GM18517 (cell line): ENCODE measurements at regions not wholly inside any gene's neighbourhood (a gene's known extent, or its start where the extent isn't known, plus 50 kb on each side); places are given as distances from the start of the nearest gene placed in this dataset.
"Not testable (repeated sequence)": the region's sequence is repeated elsewhere in the genome, so short reads cannot be mapped to it uniquely, and the experiment has no call there.

Experiments
- ATAC-seq: cut with Tn5 transposase; IDR thresholded peaks from one replicate; pipeline ENCODE4 v1.9.1; 2021; ENCODE audit warnings: mild to moderate bottlenecking, moderate library complexity; ENCODE audit not compliant: unreplicated experiment

DNA sequence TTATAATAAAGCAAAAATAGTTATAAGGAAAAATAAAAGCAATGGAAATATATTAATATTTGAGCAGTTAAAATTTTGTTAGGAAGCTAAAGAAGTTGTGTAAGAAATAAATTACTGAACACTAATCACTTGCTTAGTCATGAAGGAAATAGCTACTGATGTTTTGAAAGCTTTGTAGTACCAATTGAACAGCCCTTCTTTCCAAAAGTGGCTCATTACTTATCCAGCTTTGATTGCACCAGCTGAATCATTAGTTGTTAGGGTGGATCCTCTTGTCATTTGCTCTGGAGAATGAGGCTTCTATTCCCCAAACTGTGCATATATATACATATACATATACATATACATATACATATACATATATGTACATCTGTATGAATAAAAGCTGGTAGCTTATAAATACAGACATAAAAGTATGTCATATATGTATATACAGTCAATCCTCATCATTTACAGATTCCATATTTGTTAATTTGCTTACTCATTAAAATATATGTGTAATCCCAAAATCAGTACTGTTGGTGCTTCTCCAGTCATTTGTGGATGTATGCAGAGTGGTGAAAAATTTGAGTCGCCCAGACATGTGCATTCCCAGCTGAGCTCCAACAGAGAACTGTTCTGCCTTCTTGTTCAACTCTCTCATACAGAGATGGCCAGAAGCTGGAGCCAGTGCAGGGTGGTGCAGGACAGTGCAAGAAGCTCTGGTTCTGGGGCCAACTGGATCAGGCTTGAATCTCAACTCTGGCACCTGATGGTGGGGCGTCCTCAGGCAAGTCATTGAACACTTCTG, 214.1 kb downstream of the RPAP3 start:
- no peak for ATAC-seq

DNA sequence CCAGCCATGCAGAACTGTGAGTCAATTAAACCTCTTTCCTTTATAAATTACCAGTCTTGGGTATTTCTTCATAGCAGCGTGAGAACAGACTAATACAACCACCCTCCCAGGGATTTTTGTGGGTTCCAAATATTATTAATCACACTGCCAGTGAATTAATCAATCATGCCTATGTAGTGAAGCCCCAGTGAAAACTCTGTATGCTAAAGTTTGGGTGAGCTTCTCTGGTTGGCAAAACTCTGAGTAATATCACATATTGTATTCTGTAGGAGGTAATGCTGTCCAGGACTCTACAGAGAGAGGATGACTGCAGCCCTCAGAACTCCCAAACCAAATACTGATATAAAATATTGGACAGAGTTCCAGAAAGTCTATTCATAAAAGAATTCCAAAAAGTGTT, 216.9 kb downstream of the RPAP3 start:
- ATAC-seq, result no peak

DNA sequence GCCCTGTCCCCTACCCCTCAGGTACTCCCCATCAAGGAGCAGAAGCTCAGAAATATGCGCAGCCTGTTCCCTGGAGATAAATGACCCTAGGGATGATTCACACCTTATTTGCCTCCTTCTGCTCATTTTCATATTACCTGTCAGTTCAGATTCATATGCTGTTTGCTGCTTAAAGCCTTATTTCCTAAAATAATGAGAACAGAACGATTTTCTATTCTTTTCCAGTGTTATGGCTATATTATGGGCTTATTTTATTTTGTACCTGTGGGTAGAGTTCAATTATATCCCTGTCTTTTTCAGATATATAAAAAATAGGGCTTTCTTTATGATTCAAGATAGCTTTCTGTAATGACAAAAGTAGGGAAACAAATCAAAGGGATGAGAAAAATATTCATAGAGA, 224.8 kb downstream of the RPAP3 start:
- ATAC-seq, result no peak

DNA sequence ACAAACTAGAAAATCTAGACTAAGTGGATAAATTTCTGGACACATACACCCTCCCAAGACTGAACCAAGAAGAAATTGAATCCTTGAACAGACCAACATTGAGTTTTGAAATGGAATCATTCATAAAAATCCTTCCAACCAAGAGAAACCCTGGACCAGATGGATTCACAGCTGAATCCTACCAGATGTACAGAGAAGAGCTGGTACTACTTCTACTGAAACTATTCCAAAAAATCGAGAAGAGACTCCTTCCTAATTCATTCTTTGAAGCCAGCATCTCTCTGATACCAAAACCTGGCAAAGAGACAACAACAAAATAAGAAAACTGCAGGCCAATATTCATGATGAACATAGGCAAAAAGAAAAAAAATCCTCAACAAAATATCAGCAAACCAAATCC, 227.4 kb downstream of the RPAP3 start:
- no peak for ATAC-seq

DNA sequence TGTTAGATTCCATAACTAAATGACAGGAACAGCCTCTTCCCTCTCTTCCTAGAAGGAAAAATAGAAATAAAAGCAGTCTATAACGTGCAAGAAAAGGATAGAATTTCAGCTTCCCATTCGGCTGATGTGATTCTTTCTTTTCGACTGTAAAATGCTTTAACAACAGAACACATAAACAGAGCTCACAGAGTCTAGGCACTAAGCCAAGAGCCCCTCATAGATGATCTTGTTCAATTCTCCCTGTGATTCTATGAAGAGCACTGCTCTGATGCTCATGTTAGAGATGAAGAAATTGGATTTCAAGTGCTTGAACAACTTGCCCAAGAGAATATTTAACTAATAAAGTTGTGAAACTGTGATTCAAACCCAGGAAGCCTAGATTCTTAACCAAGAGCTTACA, 232.7 kb downstream of the RPAP3 start:
- ATAC-seq, result no peak

DNA sequence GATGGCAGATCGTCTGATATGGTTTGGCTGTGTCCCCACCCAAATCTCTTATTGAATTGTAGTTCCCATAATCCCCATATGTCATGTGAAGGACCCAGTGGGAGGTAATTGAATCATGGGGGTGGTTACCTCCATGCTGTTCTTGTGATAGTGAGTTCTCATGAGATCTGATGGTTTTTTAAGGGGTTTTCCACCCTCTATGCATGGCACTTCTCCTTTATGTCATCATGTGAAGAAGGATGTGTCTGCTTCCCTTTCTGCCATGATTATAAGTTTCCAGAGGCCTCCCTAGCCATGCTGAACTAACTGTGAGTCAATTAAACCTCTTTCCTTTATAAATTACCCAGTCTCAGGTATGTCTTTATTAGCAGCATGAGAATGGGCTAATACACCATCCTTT, 235.5 kb downstream of the RPAP3 start:
- ATAC-seq, result not testable (repeated sequence)

DNA sequence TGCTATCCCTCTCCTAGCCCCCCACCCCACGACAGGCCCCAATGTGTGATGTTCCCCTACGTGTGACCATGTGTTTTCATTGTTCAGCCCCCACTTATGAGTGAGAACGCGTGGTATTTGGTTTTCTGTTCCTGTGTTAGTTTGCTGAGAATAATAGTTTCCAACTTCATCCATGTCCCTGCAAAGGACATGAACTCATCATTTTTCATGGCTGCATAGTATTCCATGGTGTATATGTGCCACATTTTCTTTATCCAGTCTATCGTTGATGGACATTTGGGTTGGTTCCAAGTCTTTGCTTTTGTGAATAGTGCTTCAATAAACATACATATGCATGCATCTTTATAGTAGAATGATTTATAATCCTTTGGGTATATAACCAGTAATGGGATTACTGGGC, 241.9 kb downstream of the RPAP3 start:
- ATAC-seq, result not testable (repeated sequence)

DNA sequence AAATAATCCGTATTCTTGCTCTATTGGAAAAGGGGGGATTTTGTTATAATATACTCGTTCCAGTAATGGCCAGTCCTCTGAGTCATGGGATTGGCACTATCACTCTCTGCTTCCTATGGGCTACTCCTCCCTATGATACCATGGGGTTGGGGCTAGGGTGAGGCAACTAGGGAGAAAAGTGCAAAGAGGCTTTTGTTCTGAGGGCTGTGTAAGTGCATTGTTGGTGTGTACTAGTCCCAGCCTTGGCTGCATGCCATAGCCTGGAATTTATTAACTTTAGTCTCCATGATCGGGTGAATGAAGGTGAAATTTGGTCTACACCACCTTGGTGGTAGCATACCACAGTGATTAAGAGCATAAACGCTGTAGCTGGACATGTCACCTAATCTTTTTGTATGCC, 247.6 kb downstream of the RPAP3 start:
- no peak for ATAC-seq

DNA sequence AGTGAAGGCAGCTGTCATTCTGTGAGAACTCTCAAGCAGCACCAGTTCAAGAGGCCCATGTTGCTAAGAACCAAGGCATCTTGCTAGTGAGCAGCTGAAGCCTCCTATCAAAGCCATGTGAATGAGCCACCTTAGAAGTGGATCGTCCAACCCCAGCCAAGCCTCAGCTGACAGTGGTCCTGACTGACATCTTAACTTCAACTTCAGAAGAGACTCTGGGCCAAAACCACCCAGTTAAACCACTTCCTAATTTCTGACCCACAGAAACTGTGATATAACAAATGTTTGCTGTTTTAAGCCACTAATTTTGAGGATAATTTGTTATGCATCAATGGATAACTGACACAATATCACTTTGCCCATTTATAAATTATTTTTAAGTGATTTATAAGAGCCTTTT, 256.0 kb downstream of the RPAP3 start:
- ATAC-seq, result no peak

DNA sequence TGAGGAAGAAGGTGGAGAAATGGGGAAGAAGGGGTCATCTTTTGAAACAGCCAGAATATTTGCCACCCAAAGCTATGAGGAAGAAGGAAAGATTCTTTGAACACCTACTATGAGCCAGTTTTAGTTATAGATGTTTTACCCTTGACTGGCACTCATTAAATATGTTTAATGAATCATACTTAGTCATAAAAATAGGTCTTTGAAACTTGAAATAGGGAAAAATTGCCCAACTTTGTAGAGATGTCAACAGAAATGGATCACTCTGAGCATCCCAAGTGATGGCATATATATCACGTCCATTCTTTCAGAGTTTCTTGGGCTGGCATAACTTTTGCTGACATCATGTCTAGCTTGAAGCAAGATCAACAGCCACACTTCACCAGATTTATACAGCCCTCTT, 263.5 kb downstream of the RPAP3 start:
- no peak for ATAC-seq

DNA sequence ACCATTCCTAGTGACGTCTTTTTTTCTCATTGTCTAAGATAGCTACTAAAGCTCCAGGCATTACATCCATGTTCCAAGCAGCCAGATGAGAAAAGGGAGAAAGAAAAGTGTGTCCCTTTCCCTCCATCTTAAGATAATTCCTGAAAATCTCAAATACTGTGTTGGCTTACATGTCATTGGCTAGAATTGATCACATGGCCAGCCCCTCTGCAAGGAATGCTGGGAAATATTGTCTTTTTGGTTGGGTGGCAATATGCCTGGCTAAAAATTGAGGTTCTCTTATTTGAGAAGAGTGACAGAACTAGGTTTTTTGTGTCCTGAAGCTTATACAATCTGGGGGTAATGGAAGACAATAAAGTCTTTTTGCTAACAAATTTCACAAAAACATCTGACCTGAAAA, 264.3 kb downstream of the RPAP3 start:
- ATAC-seq, result no peak

DNA sequence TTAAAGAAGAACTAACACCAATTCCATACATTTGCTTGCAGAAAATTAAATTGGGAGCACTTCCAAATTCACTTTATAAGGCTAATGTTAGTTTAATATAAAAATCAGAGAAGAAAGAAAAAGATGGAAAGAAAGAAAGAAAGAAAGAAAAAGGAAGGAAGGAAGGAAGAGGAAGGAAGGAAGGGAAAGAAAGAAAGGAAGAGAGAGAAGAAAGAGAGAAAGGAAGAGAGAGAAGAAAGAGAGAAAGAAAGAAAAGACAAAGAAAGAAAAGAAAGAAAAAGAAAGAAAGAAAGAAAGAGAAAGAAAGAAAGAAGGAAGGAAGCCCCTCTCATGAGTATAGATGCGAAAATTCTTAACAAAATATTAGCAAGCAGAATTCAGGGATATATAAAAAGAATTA, 267.7 kb downstream of the RPAP3 start:
- ATAC-seq, result no peak

DNA sequence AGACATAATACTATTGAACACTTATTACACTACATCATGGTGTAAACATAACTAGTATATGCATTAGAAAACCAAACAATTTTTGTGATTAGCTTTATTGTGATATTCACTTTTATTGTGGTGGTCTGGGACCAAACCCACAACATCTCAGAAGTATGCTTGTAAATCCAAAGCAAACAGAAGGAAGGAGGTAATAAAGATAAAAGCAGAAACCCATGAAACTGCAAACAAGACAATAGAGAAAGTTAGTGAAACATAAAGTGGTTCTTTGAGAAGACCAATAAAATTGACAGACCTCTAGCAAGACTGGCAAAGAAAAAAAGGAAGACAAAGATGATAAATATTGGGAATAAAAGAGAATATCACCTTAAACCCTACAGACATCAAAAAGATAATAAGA, 268.3 kb downstream of the RPAP3 start:
- no peak for ATAC-seq

DNA sequence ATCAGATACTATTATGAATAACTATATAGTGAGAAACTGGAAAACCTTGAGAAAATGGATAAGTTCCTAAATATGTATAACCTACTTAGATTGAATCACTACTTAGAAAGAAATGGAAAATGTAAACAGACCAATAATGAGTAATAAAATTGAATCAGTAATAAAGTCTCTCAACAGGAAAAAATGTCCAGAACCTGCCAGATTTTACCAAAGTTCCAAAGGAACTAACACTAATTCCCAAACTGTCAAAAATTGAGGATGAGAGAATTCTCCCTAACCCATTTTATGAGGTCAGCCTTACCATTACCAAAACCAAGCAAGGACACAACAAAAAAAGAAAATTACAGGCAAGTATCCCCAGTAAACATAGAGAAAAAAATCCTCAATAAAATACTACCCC, 272.0 kb downstream of the RPAP3 start:
- no peak for ATAC-seq

DNA sequence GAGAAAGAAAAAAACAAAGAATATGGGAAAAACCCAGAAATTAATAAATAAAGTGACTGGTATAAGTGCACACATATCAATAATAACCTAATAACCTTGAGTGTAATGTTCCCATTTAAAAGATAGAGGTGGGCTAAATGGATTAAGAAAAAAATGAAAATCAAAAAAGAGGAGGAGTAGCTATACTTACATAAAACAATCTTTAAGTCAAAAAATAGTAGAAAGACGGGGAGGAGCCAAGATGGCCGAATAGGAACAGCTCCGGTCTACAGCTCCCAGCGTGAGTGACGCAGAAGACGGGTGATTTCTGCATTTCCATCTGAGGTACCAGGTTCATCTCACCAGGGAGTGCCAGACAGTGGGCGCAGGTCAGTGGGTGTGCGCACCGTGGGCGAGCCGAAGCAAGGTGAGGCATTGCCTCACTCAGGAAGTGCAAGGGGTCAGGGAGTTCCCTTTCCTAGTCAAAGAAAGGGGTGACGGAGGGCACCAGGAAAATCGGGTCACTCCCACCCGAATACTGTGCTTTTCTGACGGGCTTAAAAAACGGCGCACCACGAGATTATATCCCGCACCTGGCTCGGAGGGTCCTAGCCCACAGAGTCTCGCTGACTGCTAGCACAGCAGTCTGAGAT, 279.0 kb downstream of the RPAP3 start:
- not testable (repeated sequence) for ATAC-seq

DNA sequence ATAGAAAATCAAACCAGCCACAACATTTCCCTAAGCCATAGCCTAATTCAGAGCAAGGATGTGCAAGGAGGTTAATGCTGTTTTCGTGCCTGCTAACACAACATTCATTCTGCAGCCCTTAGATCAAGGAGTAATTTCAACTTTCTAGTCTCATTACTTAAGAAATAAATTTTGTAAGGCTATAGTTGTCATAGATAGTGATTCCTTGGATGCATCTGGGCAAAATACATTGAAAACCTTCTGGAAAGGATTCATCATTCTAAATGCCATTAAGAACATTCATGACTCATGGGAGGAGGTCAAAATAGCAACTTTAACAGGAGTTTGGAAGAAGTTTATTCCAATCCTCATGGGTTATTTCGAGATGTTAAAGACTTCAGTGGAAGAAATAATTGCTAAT, 283.2 kb downstream of the RPAP3 start:
- no peak for ATAC-seq

DNA sequence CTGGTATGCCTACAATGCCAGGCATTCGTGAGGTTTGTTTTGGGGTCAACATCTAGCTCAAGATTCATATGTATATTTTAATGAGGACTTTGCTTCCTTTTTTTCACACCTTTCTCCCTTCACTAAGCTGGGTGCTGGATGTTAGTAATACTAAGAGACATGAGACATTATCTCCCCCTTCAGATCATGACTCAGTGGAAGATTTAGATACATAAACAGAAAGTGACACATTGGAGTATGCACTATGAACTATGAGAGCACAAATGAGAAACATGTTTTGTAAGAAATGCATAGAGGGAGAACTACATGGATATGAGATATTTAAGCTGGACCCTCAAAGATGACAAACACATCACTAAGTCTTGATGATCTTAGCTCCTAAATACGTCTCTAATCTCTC, 286.3 kb downstream of the RPAP3 start:
- ATAC-seq, result no peak

DNA sequence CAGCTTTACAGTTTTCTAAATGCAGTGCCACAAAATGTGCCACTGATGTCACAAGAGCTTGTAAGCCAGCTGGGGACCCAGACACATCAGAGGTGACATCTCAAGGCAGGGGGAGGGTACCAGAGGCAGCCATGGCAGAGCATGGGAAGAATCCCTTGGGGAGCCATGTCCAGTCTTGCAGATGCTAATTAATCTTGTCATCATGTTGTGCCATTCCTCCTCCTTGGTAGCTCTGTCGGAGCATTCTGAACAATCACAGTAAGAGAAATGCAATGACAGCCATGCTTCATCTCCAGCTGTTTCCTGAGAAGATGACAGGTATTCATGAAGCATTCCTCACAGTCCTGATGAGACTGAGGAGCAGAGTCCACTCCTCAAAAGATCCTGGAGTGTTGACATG, 287.9 kb downstream of the RPAP3 start:
- ATAC-seq, result no peak

DNA sequence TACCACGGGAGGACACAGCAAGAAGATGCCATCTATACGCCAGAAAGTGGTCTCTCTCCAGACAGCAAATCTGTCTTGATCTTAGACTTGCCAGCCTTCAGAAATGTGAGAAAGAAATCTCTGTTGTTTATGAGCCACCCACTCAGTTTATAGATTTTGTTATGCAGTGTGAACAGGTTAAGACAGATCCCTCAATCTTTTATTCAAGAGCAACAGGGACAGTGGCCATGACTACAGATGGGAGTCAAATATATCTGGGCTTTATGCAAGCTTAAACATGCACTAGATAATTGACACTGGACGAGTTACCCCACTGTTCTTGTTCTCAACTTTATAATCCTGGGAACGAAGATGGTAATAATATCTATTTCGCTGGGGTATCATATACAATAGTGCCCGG, 288.7 kb downstream of the RPAP3 start:
- no peak for ATAC-seq

DNA sequence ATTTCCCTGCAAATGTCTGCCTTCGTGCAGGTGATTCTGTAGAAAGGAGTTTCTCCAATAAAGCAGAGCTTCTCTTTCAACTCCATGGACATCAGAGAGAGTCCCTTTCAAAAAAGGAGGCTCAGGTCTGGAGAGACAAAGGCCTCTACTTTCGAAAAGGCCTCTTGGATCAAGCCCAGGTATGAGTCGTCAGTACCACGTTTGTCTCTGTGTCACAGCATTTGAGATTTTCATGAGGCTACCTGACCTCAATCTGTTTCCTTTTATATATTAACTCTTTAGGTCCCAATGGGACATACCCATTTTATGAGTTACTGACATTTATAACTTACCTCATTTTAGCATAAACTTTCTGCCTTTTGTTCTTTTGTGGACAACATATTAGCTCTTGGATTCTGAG, 290.8 kb downstream of the RPAP3 start:
- no peak for ATAC-seq

DNA sequence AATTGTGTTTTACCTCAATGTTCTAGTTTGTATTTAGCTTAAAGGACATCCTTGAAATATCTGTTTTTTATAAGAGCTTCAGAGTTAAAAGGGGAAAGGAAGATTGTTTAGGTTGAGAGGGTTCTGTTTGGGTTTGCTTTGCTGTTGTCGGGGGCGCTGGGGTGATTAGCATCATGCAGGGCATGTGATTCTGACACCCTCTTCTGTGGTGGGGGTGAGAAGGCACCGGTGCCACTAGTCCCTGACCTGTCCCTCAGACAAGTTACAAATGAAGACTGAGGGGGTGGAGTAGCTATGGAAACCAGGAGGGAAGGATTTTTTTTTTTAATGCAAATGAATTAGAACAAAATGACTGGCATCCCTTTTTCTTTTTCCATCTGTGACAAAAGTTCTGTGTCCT, 291.3 kb downstream of the RPAP3 start:
- ATAC-seq, result no peak

DNA sequence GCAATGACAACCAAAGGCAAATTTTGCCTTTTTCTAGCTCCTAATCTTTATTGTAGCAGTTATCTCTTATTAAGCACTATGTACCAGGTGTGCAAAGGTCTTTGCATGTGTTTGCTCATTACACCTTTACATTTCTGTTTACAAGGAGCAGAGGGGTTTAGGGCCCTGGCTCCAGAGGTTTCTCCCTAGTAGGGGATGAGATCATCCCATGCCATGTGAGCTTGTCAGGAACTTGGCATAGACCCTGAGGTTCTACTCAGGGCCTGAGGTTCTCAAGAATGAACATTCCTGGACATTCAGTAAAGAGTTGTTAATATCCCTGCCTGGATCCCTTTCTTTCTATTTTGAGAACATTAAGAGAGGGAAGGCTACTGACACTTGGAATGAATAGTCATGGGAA, 292.0 kb downstream of the RPAP3 start:
- ATAC-seq, result no peak
